GM12878 (cell line): ENCODE measurements at regions not wholly inside any gene's neighbourhood (a gene's known extent, or its start where the extent isn't known, plus 50 kb on each side); places are given as distances from the start of the nearest gene placed in this dataset.

Experiments used
- ATAC-seq: fragments of 200-7000 bp; cut with Tn5 transposase; 3 replicates; pipeline ENCODE4 v1.9.1; 2020; ENCODE audit warnings: mild to moderate bottlenecking, moderate library complexity
- BruUV-seq: library from RNA; stranded (reverse); fragments of 400-500 nt; replicated peaks from 2 replicates; lab custom pipeline; 2021; lab: Mats Ljungman, UMichigan
- CTCF ChIA-PET: fragments of 300-600 bp; sonication (Branson Sonifier 250); formaldehyde crosslinking; extraction: SDS; loops from one replicate; lab custom pipeline; 2021; ENCODE audit warnings: inconsistent platforms; lab: Yijun Ruan, JAX
- POLR2A ChIA-PET: fragments of 350-600 bp; formaldehyde crosslinking; extraction: SDS; loops from one replicate; lab custom pipeline; 2021; ENCODE audit warnings: inconsistent platforms; lab: Charles Lee
- RAD21 ChIA-PET: fragments of 300-600 bp; sonication (Branson Sonifier 250); formaldehyde crosslinking; loops from one replicate; lab custom pipeline; 2023; ENCODE audit warnings: antibody characterized with exemption; ENCODE audit not compliant: unreplicated experiment; lab: Charles Lee
- SMC1A ChIA-PET: fragments of 300-600 bp; sonication (Branson Sonifier 250); formaldehyde crosslinking; loops from one replicate; lab custom pipeline; 2023; ENCODE audit not compliant: unreplicated experiment, uncharacterized antibody; lab: Charles Lee
- DNase-seq: peaks from one replicate; pipeline ENCODE4 v3.0.0-alpha.2; 2011; ENCODE audit warnings: low read depth, low spot score
- FAIRE-seq: peaks from 3 replicates; lab custom pipeline; 2011; peaks lifted over from hg19 to GRCh38; lab: Jason Lieb, UNC
- H2AFZ ChIP-seq: 2 replicates; pipeline ENCODE4 v1.6.0; 2011; ENCODE audit warnings: low read depth, low read length, control low read depth; ENCODE audit not compliant: control insufficient read depth
- H3K27ac ChIP-seq: 2 replicates; pipeline ENCODE4 v1.5.1; 2011; ENCODE audit warnings: control low read depth; ENCODE audit not compliant: control insufficient read depth, insufficient read depth
- H3K27me3 ChIP-seq, 2 experiments: replicated peaks in 1 of 2; 2 replicates each; pipeline versions ENCODE4 v1.6.0 to v1.6.1; 2011; ENCODE audit warnings: low read length in 1 of 2; ENCODE audit not compliant: control insufficient read depth in 2 of 2, insufficient read depth in 2 of 2
- H3K36me3 ChIP-seq, 2 experiments: 2 replicates each; pipeline ENCODE4 v1.5.1; 2011; ENCODE audit warnings: low read length in 1 of 2; ENCODE audit not compliant: control insufficient read depth in 2 of 2, insufficient read depth in 2 of 2
- H3K4me1 ChIP-seq: 2 replicates; pipeline ENCODE4 v1.6.1; 2011; ENCODE audit warnings: mild to moderate bottlenecking, low read length, moderate library complexity, mixed read lengths; ENCODE audit not compliant: control insufficient read depth, insufficient read depth
- H3K4me2 ChIP-seq: 2 replicates; pipeline ENCODE4 v1.6.0; 2011; ENCODE audit warnings: control low read depth; ENCODE audit not compliant: control insufficient read depth, insufficient read depth
- H3K4me3 ChIP-seq: fragments of 200-600 bp; sonication (generic); 2 replicates; pipeline ENCODE4 v1.5.1; 2016
- H3K79me2 ChIP-seq: 2 replicates; pipeline ENCODE4 v1.6.0; 2011; ENCODE audit warnings: low read length; ENCODE audit not compliant: control insufficient read depth, insufficient read depth
- H3K9ac ChIP-seq: 2 replicates; pipeline ENCODE4 v1.8.0; 2011; ENCODE audit warnings: low read length, control low read depth, mixed read lengths; ENCODE audit not compliant: control insufficient read depth, insufficient read depth
- H3K9me3 ChIP-seq: replicated peaks from 3 replicates; pipeline ENCODE4 v1.5.1; 2011; ENCODE audit warnings: mild to moderate bottlenecking, low read length; ENCODE audit not compliant: control insufficient read depth, insufficient read depth
- H4K20me1 ChIP-seq: 2 replicates; pipeline ENCODE4 v1.6.0; 2011; ENCODE audit not compliant: control insufficient read depth, insufficient read depth
- BCL11A ChIP-seq: IDR thresholded peaks from 2 replicates; pipeline ENCODE4 v1.6.1; 2011; ENCODE audit warnings: low read depth, low read length
- EP300 ChIP-seq, 2 experiments: fragments of 150-350 bp in 1 of 2; IDR thresholded peaks; 2 replicates each; pipeline ENCODE4 v1.6.1; 2011 to 2012; ENCODE audit warnings: low read depth in 2 of 2, low read length in 2 of 2, borderline replicate concordance in 1 of 2, improper control_type of control experiment in 1 of 2, inconsistent platforms in 1 of 2; ENCODE audit not compliant: control insufficient read depth in 1 of 2
- GATAD2B ChIP-seq: fragments of 450-650 bp; conservative IDR thresholded peaks from 2 replicates; pipeline ENCODE4 v1.6.1; 2017; ENCODE audit warnings: low read depth, mild to moderate bottlenecking, moderate library complexity
- JUNB ChIP-seq: IDR thresholded peaks from 2 replicates; pipeline ENCODE4 v1.6.1; 2016; ENCODE audit warnings: antibody characterized with exemption, mild to moderate bottlenecking
- JUND ChIP-seq: IDR thresholded peaks from 2 replicates; pipeline ENCODE4 v1.6.1; 2012; ENCODE audit warnings: low read depth, mild to moderate bottlenecking, low read length, improper control_type of control experiment, moderate library complexity
- MAX ChIP-seq: IDR thresholded peaks from 2 replicates; pipeline ENCODE4 v1.6.1; 2012; ENCODE audit warnings: low read depth, low read length, improper control_type of control experiment
- MEF2A ChIP-seq: IDR thresholded peaks from 2 replicates; pipeline ENCODE4 v1.6.1; 2011; ENCODE audit warnings: low read depth, mild to moderate bottlenecking, low read length, moderate library complexity; ENCODE audit not compliant: insufficient read depth
- MYB ChIP-seq: fragments of 150-350 bp; IDR thresholded peaks from 2 replicates; pipeline ENCODE4 v1.6.1; 2014; ENCODE audit warnings: mild to moderate bottlenecking, low read depth, low read length, borderline replicate concordance
- RELA ChIP-seq: fragments of 450-650 bp; IDR thresholded peaks from 2 replicates; pipeline ENCODE4 v1.8.0; 2014; ENCODE audit warnings: borderline replicate concordance; ENCODE audit not compliant: partially characterized antibody
- SMAD5 ChIP-seq: IDR thresholded peaks from 2 replicates; pipeline ENCODE4 v1.6.1; 2016; ENCODE audit warnings: antibody characterized with exemption, low read depth
- SREBF2 ChIP-seq: IDR thresholded peaks from 2 replicates; pipeline ENCODE4 v1.6.1; 2012; ENCODE audit warnings: mild to moderate bottlenecking, low read length
- SUZ12 ChIP-seq: fragments of 200-600 bp; sonication (generic); IDR thresholded peaks from one replicate; pipeline ENCODE4 v1.6.1; 2018; ENCODE audit warnings: antibody characterized with exemption, mild to moderate bottlenecking; ENCODE audit not compliant: unreplicated experiment
- WGBS: methylation state at CpG from one replicate; pipeline ENCODE4 v1.1.6; 2016; ENCODE audit warnings: low lambda C conversion rate; ENCODE audit not compliant: insufficient replicate concordance, insufficient coverage; ENCODE audit errors: missing lambda C conversion rate; 5-methylcytosine and 5-hydroxymethylcytosine counted together
- in situ Hi-C: fragments of 300-500 bp; cut with MboI; formaldehyde crosslinking; loops from 9 replicates; pipeline ENCODE4 v1.14.3; 2018; ENCODE audit warnings: mixed read lengths
- intact Hi-C: fragments of 100-400 bp; cut with micrococcal nuclease; formaldehyde crosslinking; loops from one replicate; pipeline ENCODE4 v1.14.2; 2022; ENCODE audit not compliant: unreplicated experiment
- TF ChIP-seq, protein P1 (sequence below): IDR thresholded peaks from 2 replicates; pipeline ENCODE4 v1.6.1; 2011; ENCODE audit warnings: mild to moderate bottlenecking, low read depth, low read length, moderate library complexity; ENCODE audit not compliant: insufficient replicate concordance

DNA sequence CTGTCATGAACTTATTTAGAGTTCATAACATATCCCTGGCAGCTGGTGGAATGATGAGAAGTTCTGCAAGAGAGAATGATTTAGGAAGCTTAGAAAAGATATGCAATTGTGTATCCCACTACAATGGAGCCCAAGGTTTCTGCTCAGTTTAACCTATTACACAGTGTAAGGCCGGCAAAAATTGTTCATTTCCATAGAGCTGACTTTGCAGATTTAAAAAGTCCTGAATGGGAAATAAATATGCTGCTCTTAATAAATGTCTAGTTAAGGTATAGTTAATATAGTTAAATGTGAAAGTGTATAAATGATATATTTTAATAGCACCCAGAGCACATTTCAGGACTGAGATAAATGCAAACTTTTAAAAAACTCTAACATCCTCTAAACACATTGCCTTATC lies 149.9 kb downstream of the EVX1 start:
- FAIRE-seq (no peak), DNase-seq (no peak), ATAC-seq (no peak)
- ChIA-PET POLR2A (no interaction called here), SMC1A (no interaction called here), CTCF (no interaction called here), RAD21 (no interaction called here)
- in situ Hi-C loops (no loop called here), intact Hi-C loops (no loop called here)
- no peak overlapping the region for H3K9ac ChIP-seq
- H3K79me2 ChIP-seq: no peaks in the 10 kb centered on the region
- H3K9me3 ChIP-seq: no peaks in the 10 kb centered on the region
- no TSS peak for BruUV-seq
- H3K4me2 ChIP-seq: no peak overlapping the region
- H3K4me1 ChIP-seq: no peaks in the 10 kb centered on the region
- no peak overlapping the region for H3K4me3 ChIP-seq
- WGBS: 53% methylated on average over 1 of the region's 1 CpG
- no peak overlapping the region for H3K27ac ChIP-seq
- TF ChIP-seq MYB: no peak
- no peak for TF ChIP-seq GATAD2B
- TF ChIP-seq JUND: no peak
- TF ChIP-seq, protein P1, sequence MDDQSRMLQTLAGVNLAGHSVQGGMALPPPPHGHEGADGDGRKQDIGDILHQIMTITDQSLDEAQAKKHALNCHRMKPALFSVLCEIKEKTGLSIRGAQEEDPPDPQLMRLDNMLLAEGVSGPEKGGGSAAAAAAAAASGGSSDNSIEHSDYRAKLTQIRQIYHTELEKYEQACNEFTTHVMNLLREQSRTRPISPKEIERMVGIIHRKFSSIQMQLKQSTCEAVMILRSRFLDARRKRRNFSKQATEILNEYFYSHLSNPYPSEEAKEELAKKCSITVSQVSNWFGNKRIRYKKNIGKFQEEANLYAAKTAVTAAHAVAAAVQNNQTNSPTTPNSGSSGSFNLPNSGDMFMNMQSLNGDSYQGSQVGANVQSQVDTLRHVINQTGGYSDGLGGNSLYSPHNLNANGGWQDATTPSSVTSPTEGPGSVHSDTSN: no peak
- no peaks in the 10 kb centered on the region for H4K20me1 ChIP-seq
- no peaks in the 10 kb centered on the region for H3K36me3 ChIP-seq
- no peaks in the 10 kb centered on the region; a peak in 1 of 4 replicates for H3K27me3 ChIP-seq
- H2AFZ ChIP-seq: no peak overlapping the region

GRCh38 chr7:27394871-27395270 lies 152.3 kb downstream of the EVX1 start:
- TF ChIP-seq MAX (no peak), MEF2A (no peak), SUZ12 (no peak), SMAD5 (no peak), JUNB (no peak), SREBF2 (no peak), RELA (no peak), BCL11A (no peak), EP300 (IDR thresholded peaks at IDR 0.05; ENCODE audit: borderline replicate concordance in 1 of 2, control insufficient read depth in 1 of 2, low read depth in 2 of 2, low read length in 2 of 2) (no peak)
- no peaks in the 10 kb centered on the region for H4K20me1 ChIP-seq
- no peaks in the 10 kb centered on the region for H3K4me1 ChIP-seq
- no peaks in the 10 kb centered on the region for H3K79me2 ChIP-seq
- BruUV-seq: no TSS peak
- FAIRE-seq (no peak), ATAC-seq (no peak), DNase-seq (no peak)
- SMC1A ChIA-PET: no interaction called here
- no peak overlapping the region for H3K4me2 ChIP-seq
- H3K9ac ChIP-seq: no peak overlapping the region
- WGBS: 0% methylated on average over 2 of the region's 2 CpGs
- RAD21 ChIA-PET: no interaction called here
- intact Hi-C loops (no loop called here), in situ Hi-C loops (no loop called here)
- no peak overlapping the region for H3K27ac ChIP-seq
- H3K27me3 ChIP-seq: no peaks in the 10 kb centered on the region; a peak in 1 of 4 replicates
- CTCF ChIA-PET: no interaction called here
- H3K36me3 ChIP-seq: no peaks in the 10 kb centered on the region
- POLR2A ChIA-PET: no interaction called here
- H3K9me3 ChIP-seq: no peaks in the 10 kb centered on the region
- no peak overlapping the region for H3K4me3 ChIP-seq
- H2AFZ ChIP-seq: no peak overlapping the region
